ENCODE measurements at regions not wholly inside any gene's neighbourhood (a gene's known extent, or its start where the extent isn't known, plus 50 kb on each side); places are given as distances from the start of the nearest gene placed in this dataset.

- no peaks in the 10 kb centered on the region for H3F3A ChIP-seq (ENCODE audit: insufficient read depth, low read length)
- H3K4me2 ChIP-seq (ENCODE audit: low read depth, low read length): no peak overlapping the region
- H3K79me2 ChIP-seq (ENCODE audit: low read length): no peaks in the 10 kb centered on the region
- no peak overlapping the region for H3K9ac ChIP-seq (ENCODE audit: low read length)
- H3K36me3 ChIP-seq (replicated peaks; ENCODE audit: insufficient read depth, low read length): no peaks in the 10 kb centered on the region
- H2AFZ ChIP-seq (ENCODE audit: low read length): no peak overlapping the region
- no peak overlapping the region for H3K27ac ChIP-seq (ENCODE audit: low read length)
- H3K9me3 ChIP-seq (replicated peaks; ENCODE audit: insufficient read depth, low read length): no peaks in the 10 kb centered on the region
- no peaks in the 10 kb centered on the region for H4K20me1 ChIP-seq (ENCODE audit: insufficient read depth, low read length)
- no peaks in the 10 kb centered on the region for H3K4me1 ChIP-seq (ENCODE audit: low read length)
- no peak for DNase-seq
- no peak overlapping the region for H3K4me3 ChIP-seq (ENCODE audit: low read length)
- no peaks in the 10 kb centered on the region for H3K27me3 ChIP-seq (replicated peaks; ENCODE audit: insufficient read depth, low read length)
- TF ChIP-seq EZH2 (optimal IDR thresholded peaks at IDR 0.05; ENCODE audit: low read depth, low read length) (no peak), CTCF (IDR thresholded peaks at IDR 0.05; ENCODE audit: low read length) (no peak)
- H3K9me2 ChIP-seq (replicated peaks; ENCODE audit: insufficient read depth, low read length): no peaks in the 10 kb centered on the region
Observed at GRCh38 chr15:39347453-39347852, 233.4 kb upstream of the THBS1 start.

GRCh38 chr15:39350785-39351184 is 230.1 kb upstream of the THBS1 start:
- Histone ChIP-seq H3K9me3 (replicated peaks; ENCODE audit: insufficient read depth, low read length) (no peaks in the 10 kb centered on the region), H3K4me1 (ENCODE audit: low read length) (no peaks in the 10 kb centered on the region), H3K9me2 (replicated peaks; ENCODE audit: insufficient read depth, low read length) (no peaks in the 10 kb centered on the region), H4K20me1 (ENCODE audit: insufficient read depth, low read length) (no peaks in the 10 kb centered on the region), H3F3A (ENCODE audit: insufficient read depth, low read length) (no peaks in the 10 kb centered on the region), H3K36me3 (replicated peaks; ENCODE audit: insufficient read depth, low read length) (no peaks in the 10 kb centered on the region), H3K27me3 (replicated peaks; ENCODE audit: insufficient read depth, low read length) (no peaks in the 10 kb centered on the region), H2AFZ (ENCODE audit: low read length) (no peak overlapping the region), H3K4me3 (ENCODE audit: low read length) (no peak overlapping the region), H3K9ac (ENCODE audit: low read length) (no peak overlapping the region), H3K27ac (ENCODE audit: low read length) (no peak overlapping the region), H3K79me2 (ENCODE audit: low read length) (no peaks in the 10 kb centered on the region), H3K4me2 (ENCODE audit: low read depth, low read length) (no peak overlapping the region)
- TF ChIP-seq CTCF (IDR thresholded peaks at IDR 0.05; ENCODE audit: low read length): no peak
- TF ChIP-seq EZH2 (optimal IDR thresholded peaks at IDR 0.05; ENCODE audit: low read depth, low read length): no peak
- no peak for TF ChIP-seq EZH2phosphoT487 (IDR thresholded peaks at IDR 0.05; ENCODE audit: low read length)
- no peak for DNase-seq

- Histone ChIP-seq H3K9me2 (replicated peaks; ENCODE audit: insufficient read depth, low read length) (no peaks in the 10 kb centered on the region), H3K36me3 (replicated peaks; ENCODE audit: insufficient read depth, low read length) (no peaks in the 10 kb centered on the region), H2AFZ (ENCODE audit: low read length) (no peak overlapping the region), H3K9ac (ENCODE audit: low read length) (no peak overlapping the region), H3K79me2 (ENCODE audit: low read length) (no peaks in the 10 kb centered on the region), H3F3A (ENCODE audit: insufficient read depth, low read length) (no peaks in the 10 kb centered on the region), H3K4me3 (ENCODE audit: low read length) (no peak overlapping the region), H3K27me3 (replicated peaks; ENCODE audit: insufficient read depth, low read length) (no peaks in the 10 kb centered on the region), H4K20me1 (ENCODE audit: insufficient read depth, low read length) (no peaks in the 10 kb centered on the region), H3K27ac (ENCODE audit: low read length) (no peak overlapping the region), H3K4me1 (ENCODE audit: low read length) (no peaks in the 10 kb centered on the region), H3K9me3 (replicated peaks; ENCODE audit: insufficient read depth, low read length) (no peaks in the 10 kb centered on the region), H3K4me2 (ENCODE audit: low read depth, low read length) (no peak overlapping the region)
- no peak for DNase-seq
- TF ChIP-seq EZH2 (optimal IDR thresholded peaks at IDR 0.05; ENCODE audit: low read depth, low read length) (no peak), CTCF (IDR thresholded peaks at IDR 0.05; ENCODE audit: low read length) (no peak), EZH2phosphoT487 (IDR thresholded peaks at IDR 0.05; ENCODE audit: low read length) (no peak)
Observed at GRCh38 chr15:39354189-39354588, 226.7 kb upstream of the THBS1 start.

Measured in MM.1S (cell line).